ENCODE measurements at regions not wholly inside any gene's neighbourhood (a gene's known extent, or its start where the extent isn't known, plus 50 kb on each side); places are given as distances from the start of the nearest gene placed in this dataset.
A peak's percentile ranks its signal among the peaks of the same experiment; 100 is the strongest.

DNA sequence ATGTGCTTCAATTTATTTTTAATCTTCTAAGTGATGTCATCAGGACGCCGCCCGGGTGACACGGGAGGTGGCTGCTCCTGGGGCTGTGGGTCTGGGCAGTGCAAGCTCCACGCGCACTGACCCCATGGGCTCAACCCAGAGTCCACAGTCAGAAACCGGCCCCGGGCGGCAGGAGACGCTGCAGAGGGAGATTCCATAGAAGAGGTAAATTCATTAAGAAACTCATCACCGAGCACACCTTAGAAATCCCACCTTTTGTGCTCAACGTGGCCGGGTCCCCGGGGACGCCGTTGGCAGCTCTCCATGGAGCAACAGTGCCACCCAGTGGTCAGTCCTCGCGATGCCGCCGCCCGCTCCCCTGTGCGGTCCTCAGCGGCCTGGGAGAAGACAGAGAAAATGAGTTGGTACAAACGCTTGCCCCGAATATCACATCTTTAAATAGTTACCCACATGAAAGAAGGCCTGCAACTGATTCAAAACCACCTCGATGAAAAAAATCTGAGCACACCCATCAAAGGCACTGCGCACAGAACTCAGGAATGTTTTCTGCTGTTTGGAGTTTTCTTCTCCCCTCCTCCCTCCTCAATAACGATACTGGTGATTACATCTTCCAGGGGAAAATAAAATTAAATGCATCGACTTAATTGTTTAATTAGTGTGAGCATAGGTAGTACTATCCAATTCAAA lies 92.6 kb downstream of the CMPK2 start:
- H3K4me1 ChIP-seq (ENCODE audit: control insufficient read depth in 1 of 2, insufficient read depth in 2 of 2, low read length in 2 of 2) = no peaks in the 10 kb centered on the region
- ChIA-PET POLR2A (no interaction called here), RAD21 (ENCODE audit: low non-redundant PET in 1 of 2, low total read pairs in 2 of 2, uncharacterized antibody in 2 of 2, unreplicated experiment in 2 of 2) (no interaction called here), CTCF (no interaction called here)
- no peaks in the 10 kb centered on the region for H4K20me1 ChIP-seq (ENCODE audit: insufficient read depth)
- BruUV-seq (replicated peaks) = no TSS peak
- H3K9ac ChIP-seq (ENCODE audit: low read length) = no peak overlapping the region
- no peaks in the 10 kb centered on the region for H3K36me3 ChIP-seq (ENCODE audit: control insufficient read depth in 1 of 2, insufficient read depth in 2 of 2, low read length in 2 of 2)
- peaks cover 13% of the 10 kb centered on the region; the same call in 1 of the 2 replicates for H3K27me3 ChIP-seq (ENCODE audit: insufficient read depth, low read length)
- no peaks in the 10 kb centered on the region for H3K9me3 ChIP-seq (ENCODE audit: control insufficient read depth in 1 of 2, insufficient read depth in 1 of 2, low read depth in 1 of 2, low read length in 2 of 2)
- H3K79me2 ChIP-seq (ENCODE audit: insufficient read depth, low read length) = no peaks in the 10 kb centered on the region
- H3K9me2 ChIP-seq (ENCODE audit: insufficient read depth) = no peaks in the 10 kb centered on the region
- ATAC-seq = peak; percentile 94
- TF ChIP-seq SP1 (IDR thresholded peaks at IDR 0.05; ENCODE audit: low read depth) (no peak), YY1 (IDR thresholded peaks at IDR 0.05; ENCODE audit: extremely low read depth, insufficient replicate concordance, low read depth, low read length) (no peak), RAD21 (IDR thresholded peaks at IDR 0.05; ENCODE audit: low read depth) (peak; percentile 91)
- TF ChIP-seq, protein P1, sequence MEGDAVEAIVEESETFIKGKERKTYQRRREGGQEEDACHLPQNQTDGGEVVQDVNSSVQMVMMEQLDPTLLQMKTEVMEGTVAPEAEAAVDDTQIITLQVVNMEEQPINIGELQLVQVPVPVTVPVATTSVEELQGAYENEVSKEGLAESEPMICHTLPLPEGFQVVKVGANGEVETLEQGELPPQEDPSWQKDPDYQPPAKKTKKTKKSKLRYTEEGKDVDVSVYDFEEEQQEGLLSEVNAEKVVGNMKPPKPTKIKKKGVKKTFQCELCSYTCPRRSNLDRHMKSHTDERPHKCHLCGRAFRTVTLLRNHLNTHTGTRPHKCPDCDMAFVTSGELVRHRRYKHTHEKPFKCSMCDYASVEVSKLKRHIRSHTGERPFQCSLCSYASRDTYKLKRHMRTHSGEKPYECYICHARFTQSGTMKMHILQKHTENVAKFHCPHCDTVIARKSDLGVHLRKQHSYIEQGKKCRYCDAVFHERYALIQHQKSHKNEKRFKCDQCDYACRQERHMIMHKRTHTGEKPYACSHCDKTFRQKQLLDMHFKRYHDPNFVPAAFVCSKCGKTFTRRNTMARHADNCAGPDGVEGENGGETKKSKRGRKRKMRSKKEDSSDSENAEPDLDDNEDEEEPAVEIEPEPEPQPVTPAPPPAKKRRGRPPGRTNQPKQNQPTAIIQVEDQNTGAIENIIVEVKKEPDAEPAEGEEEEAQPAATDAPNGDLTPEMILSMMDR (IDR thresholded peaks at IDR 0.05 in 2 of 3, conservative IDR thresholded peaks at IDR 0.05 in 1 of 3; ENCODE audit: borderline replicate concordance in 1 of 3, insufficient read depth in 1 of 3, low read depth in 2 of 3, low read length in 2 of 3) = peak; percentile 56 to 97 (median 89)
- peak overlapping the region; percentile 68 for H2AFZ ChIP-seq (ENCODE audit: low read depth, low read length, poor library complexity, severe bottlenecking)
- no peak overlapping the region for H3K4me3 ChIP-seq (replicated peaks in 1 of 2; ENCODE audit: low read depth in 1 of 2, low read length in 2 of 2)
- intact Hi-C loops (cut with micrococcal nuclease) = loop anchor here (5.0 kb wide), 1 partner anchor 421 kb away; no protein-coding TSS in a partner anchor
- peak overlapping the region; percentile 10 for H3K4me2 ChIP-seq (ENCODE audit: low read length)
- H3K27ac ChIP-seq (ENCODE audit: low read depth, low read length) = no peak overlapping the region
- peak; percentile 26 for DNase-seq (ENCODE audit: low read depth, low spot score)

DNA sequence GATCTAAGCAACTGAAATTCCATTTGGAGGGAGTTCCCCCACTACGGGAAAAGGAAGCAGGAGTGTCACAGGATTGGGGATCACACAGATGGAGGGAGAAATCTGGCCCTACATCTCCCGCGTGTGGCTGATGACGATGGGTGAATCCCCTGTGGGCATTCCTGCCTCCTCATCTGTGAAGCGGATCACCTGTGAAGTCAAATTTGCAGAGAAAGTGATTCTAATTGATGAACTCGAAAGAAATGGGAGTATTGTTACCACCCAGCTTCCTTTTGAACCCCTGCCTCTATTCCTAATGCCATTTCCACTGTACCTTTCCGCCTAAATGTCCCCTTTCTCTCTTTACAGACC lies 92.0 kb downstream of the CMPK2 start:
- Histone ChIP-seq H3K27me3 (ENCODE audit: insufficient read depth, low read length) (peaks cover 13% of the 10 kb centered on the region; the same call in 1 of the 2 replicates), H3K9ac (ENCODE audit: low read length) (no peak overlapping the region), H3K4me1 (ENCODE audit: control insufficient read depth in 1 of 2, insufficient read depth in 2 of 2, low read length in 2 of 2) (no peaks in the 10 kb centered on the region), H2AFZ (ENCODE audit: low read depth, low read length, poor library complexity, severe bottlenecking) (peak overlapping the region; percentile 68), H3K9me2 (ENCODE audit: insufficient read depth) (no peaks in the 10 kb centered on the region), H4K20me1 (ENCODE audit: insufficient read depth) (no peaks in the 10 kb centered on the region), H3K9me3 (ENCODE audit: control insufficient read depth in 1 of 2, insufficient read depth in 1 of 2, low read depth in 1 of 2, low read length in 2 of 2) (no peaks in the 10 kb centered on the region), H3K27ac (ENCODE audit: low read depth, low read length) (no peak overlapping the region), H3K36me3 (ENCODE audit: control insufficient read depth in 1 of 2, insufficient read depth in 2 of 2, low read length in 2 of 2) (no peaks in the 10 kb centered on the region), H3K4me3 (replicated peaks in 1 of 2; ENCODE audit: low read depth in 1 of 2, low read length in 2 of 2) (no peak overlapping the region), H3K79me2 (ENCODE audit: insufficient read depth, low read length) (no peaks in the 10 kb centered on the region), H3K4me2 (ENCODE audit: low read length) (peak overlapping the region; percentile 10; the same call in 1 of the 2 replicates)
- DNase-seq (ENCODE audit: low read depth, low spot score) (no peak), ATAC-seq (peak; percentile 18; the same call in 1 of the 2 replicates)
- intact Hi-C loops (cut with micrococcal nuclease) = loop anchor here (5.0 kb wide), 1 partner anchor 421 kb away; no protein-coding TSS in a partner anchor
- RAD21 ChIA-PET (ENCODE audit: low non-redundant PET in 1 of 2, low total read pairs in 2 of 2, uncharacterized antibody in 2 of 2, unreplicated experiment in 2 of 2) = no interaction called here
- no TSS peak for BruUV-seq (replicated peaks)
- POLR2A ChIA-PET = no interaction called here
- CTCF ChIA-PET = no interaction called here
- TF ChIP-seq YY1 (IDR thresholded peaks at IDR 0.05; ENCODE audit: extremely low read depth, insufficient replicate concordance, low read depth, low read length) (no peak), TCF7L2 (IDR thresholded peaks at IDR 0.05; ENCODE audit: borderline replicate concordance, extremely low read depth, insufficient read depth, insufficient read length) (no peak), POLR2A (IDR thresholded peaks at IDR 0.05; ENCODE audit: borderline replicate concordance, extremely low read depth, insufficient read depth, insufficient read length) (no peak), CEBPB (IDR thresholded peaks at IDR 0.05; ENCODE audit: low read depth) (no peak), POLR2AphosphoS5 (IDR thresholded peaks at IDR 0.05; ENCODE audit: low read depth, low read length) (no peak), ZFX (IDR thresholded peaks at IDR 0.05) (no peak), CBX3 (IDR thresholded peaks at IDR 0.05; ENCODE audit: low read depth) (no peak), SP1 (IDR thresholded peaks at IDR 0.05; ENCODE audit: low read depth) (no peak), FOSL1 (IDR thresholded peaks at IDR 0.05; ENCODE audit: low read depth) (no peak), RAD21 (IDR thresholded peaks at IDR 0.05; ENCODE audit: low read depth) (no peak), EZH2phosphoT487 (IDR thresholded peaks at IDR 0.05; ENCODE audit: borderline replicate concordance) (no peak), EZH2 (IDR thresholded peaks at IDR 0.05) (no peak)
- TF ChIP-seq, protein P2, sequence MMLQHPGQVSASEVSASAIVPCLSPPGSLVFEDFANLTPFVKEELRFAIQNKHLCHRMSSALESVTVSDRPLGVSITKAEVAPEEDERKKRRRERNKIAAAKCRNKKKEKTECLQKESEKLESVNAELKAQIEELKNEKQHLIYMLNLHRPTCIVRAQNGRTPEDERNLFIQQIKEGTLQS (IDR thresholded peaks at IDR 0.05) = no peak
- TF ChIP-seq, protein P3, sequence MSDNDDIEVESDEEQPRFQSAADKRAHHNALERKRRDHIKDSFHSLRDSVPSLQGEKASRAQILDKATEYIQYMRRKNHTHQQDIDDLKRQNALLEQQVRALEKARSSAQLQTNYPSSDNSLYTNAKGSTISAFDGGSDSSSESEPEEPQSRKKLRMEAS (IDR thresholded peaks at IDR 0.05) = no peak
- TF ChIP-seq, protein P1 (IDR thresholded peaks at IDR 0.05 in 2 of 3, conservative IDR thresholded peaks at IDR 0.05 in 1 of 3; ENCODE audit: borderline replicate concordance in 1 of 3, insufficient read depth in 1 of 3, low read depth in 2 of 3, low read length in 2 of 3) = no peak

All from HCT116 (cell line).